ENCODE measurements at regions not wholly inside any gene's neighbourhood (a gene's known extent, or its start where the extent isn't known, plus 50 kb on each side); places are given as distances from the start of the nearest gene placed in this dataset.

DNA sequence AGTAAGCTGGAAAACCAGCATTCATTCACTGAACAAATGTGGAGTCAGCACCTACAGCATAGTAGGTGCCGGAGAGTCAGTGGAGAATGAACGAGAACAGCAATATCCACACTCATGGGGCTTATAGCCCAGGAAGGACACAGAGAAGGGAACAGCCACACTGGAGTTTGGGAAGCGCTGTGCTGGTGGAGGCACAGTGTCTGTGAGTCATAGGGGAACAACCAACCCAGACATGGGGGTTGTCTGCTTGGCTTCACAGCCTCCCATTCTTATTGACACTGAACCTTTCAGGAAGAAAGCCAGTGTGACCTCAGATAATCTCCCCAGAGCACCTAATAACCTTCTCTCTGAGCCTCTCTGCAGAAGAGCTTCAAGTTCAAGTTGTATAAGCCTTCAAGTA, 56.6 kb upstream of the UBASH3B start:
- TF ChIP-seq MAZ (IDR thresholded peaks at IDR 0.05; ENCODE audit: borderline replicate concordance, low read depth, low read length) (no peak), MAFK (IDR thresholded peaks at IDR 0.05; ENCODE audit: low read depth, low read length) (no peak), POLR2A (IDR thresholded peaks at IDR 0.05; ENCODE audit: low read depth, low read length) (no peak)
- TF ChIP-seq, protein P1, sequence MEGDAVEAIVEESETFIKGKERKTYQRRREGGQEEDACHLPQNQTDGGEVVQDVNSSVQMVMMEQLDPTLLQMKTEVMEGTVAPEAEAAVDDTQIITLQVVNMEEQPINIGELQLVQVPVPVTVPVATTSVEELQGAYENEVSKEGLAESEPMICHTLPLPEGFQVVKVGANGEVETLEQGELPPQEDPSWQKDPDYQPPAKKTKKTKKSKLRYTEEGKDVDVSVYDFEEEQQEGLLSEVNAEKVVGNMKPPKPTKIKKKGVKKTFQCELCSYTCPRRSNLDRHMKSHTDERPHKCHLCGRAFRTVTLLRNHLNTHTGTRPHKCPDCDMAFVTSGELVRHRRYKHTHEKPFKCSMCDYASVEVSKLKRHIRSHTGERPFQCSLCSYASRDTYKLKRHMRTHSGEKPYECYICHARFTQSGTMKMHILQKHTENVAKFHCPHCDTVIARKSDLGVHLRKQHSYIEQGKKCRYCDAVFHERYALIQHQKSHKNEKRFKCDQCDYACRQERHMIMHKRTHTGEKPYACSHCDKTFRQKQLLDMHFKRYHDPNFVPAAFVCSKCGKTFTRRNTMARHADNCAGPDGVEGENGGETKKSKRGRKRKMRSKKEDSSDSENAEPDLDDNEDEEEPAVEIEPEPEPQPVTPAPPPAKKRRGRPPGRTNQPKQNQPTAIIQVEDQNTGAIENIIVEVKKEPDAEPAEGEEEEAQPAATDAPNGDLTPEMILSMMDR (conservative IDR thresholded peaks at IDR 0.05; ENCODE audit: low read depth, low read length), result no peak
- TF ChIP-seq, protein P2, sequence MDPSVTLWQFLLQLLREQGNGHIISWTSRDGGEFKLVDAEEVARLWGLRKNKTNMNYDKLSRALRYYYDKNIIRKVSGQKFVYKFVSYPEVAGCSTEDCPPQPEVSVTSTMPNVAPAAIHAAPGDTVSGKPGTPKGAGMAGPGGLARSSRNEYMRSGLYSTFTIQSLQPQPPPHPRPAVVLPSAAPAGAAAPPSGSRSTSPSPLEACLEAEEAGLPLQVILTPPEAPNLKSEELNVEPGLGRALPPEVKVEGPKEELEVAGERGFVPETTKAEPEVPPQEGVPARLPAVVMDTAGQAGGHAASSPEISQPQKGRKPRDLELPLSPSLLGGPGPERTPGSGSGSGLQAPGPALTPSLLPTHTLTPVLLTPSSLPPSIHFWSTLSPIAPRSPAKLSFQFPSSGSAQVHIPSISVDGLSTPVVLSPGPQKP (IDR thresholded peaks at IDR 0.05; ENCODE audit: borderline replicate concordance, low read depth, low read length), result no peak
